ENCODE measurements at regions not wholly inside any gene's neighbourhood (a gene's known extent, or its start where the extent isn't known, plus 50 kb on each side); places are given as distances from the start of the nearest gene placed in this dataset.
"Not testable (repeated sequence)": the region's sequence is repeated elsewhere in the genome, so short reads cannot be mapped to it uniquely, and the experiment has no call there.

- CTCF ChIA-PET, result no interaction called here
- no TSS peak for BruUV-seq (replicated peaks)
- intact Hi-C loops (cut with micrococcal nuclease; ENCODE audit: unreplicated experiment), result no loop called here
Measured at GRCh38 chr1:190832511-190832910, 354.8 kb upstream of the BRINP3 start.

GRCh38 chr1:190835658-190836057 lies 358.0 kb upstream of the BRINP3 start:
- Mint-ChIP-seq H3K27ac (ENCODE audit: unreplicated experiment) (no peak overlapping the region), H3K27me3 (ENCODE audit: unreplicated experiment) (no peaks in the 10 kb centered on the region), H3K4me1 (ENCODE audit: low read depth, unreplicated experiment) (peaks cover 7% of the 10 kb centered on the region), H3K36me3 (ENCODE audit: insufficient read depth, unreplicated experiment) (no peaks in the 10 kb centered on the region), H3K4me3 (ENCODE audit: low read depth, unreplicated experiment) (no peak overlapping the region), H3K9me3 (ENCODE audit: low read depth, unreplicated experiment) (no peaks in the 10 kb centered on the region)
- CTCF ChIA-PET, result no interaction called here
- intact Hi-C loops (cut with micrococcal nuclease; ENCODE audit: unreplicated experiment), result no loop called here
- BruUV-seq (replicated peaks), result no TSS peak
- no peak for TF ChIP-seq CTCF (IDR thresholded peaks at IDR 0.05; ENCODE audit: unreplicated experiment)
- no peak for DNase-seq

More at GRCh38 chr1:190832511-190832910, 354.8 kb upstream of the BRINP3 start:
- H3K9me3 Mint-ChIP-seq (ENCODE audit: low read depth, unreplicated experiment), result no peaks in the 10 kb centered on the region
- no peaks in the 10 kb centered on the region for H3K36me3 Mint-ChIP-seq (ENCODE audit: insufficient read depth, unreplicated experiment)
- no peak for TF ChIP-seq CTCF (IDR thresholded peaks at IDR 0.05; ENCODE audit: unreplicated experiment)
- DNase-seq, result no peak
- H3K4me1 Mint-ChIP-seq (ENCODE audit: low read depth, unreplicated experiment), result no peaks in the 10 kb centered on the region
- no peak overlapping the region for H3K27ac Mint-ChIP-seq (ENCODE audit: unreplicated experiment)
- H3K4me3 Mint-ChIP-seq (ENCODE audit: low read depth, unreplicated experiment), result no peak overlapping the region
- H3K27me3 Mint-ChIP-seq (ENCODE audit: unreplicated experiment), result no peaks in the 10 kb centered on the region

GRCh38 chr1:190837200-190837599 lies 359.5 kb upstream of the BRINP3 start:
- H3K27me3 Mint-ChIP-seq (ENCODE audit: unreplicated experiment), result not testable (repeated sequence)

GRCh38 chr1:190837888-190838287 lies 360.2 kb upstream of the BRINP3 start:
- BruUV-seq (replicated peaks), result no TSS peak
- intact Hi-C loops (cut with micrococcal nuclease; ENCODE audit: unreplicated experiment), result no loop called here
- TF ChIP-seq CTCF (IDR thresholded peaks at IDR 0.05; ENCODE audit: unreplicated experiment), result no peak
- H3K4me3 Mint-ChIP-seq (ENCODE audit: low read depth, unreplicated experiment), result no peak overlapping the region
- peaks cover 7% of the 10 kb centered on the region for H3K4me1 Mint-ChIP-seq (ENCODE audit: low read depth, unreplicated experiment)
- CTCF ChIA-PET, result no interaction called here
- H3K27ac Mint-ChIP-seq (ENCODE audit: unreplicated experiment), result no peak overlapping the region
- no peaks in the 10 kb centered on the region for H3K9me3 Mint-ChIP-seq (ENCODE audit: low read depth, unreplicated experiment)
- no peaks in the 10 kb centered on the region for H3K27me3 Mint-ChIP-seq (ENCODE audit: unreplicated experiment)
- no peak for DNase-seq
- H3K36me3 Mint-ChIP-seq (ENCODE audit: insufficient read depth, unreplicated experiment), result no peaks in the 10 kb centered on the region

More at GRCh38 chr1:190837200-190837599, 359.5 kb upstream of the BRINP3 start:
- H3K27ac Mint-ChIP-seq (ENCODE audit: unreplicated experiment); H3K36me3 Mint-ChIP-seq (ENCODE audit: insufficient read depth, unreplicated experiment); DNase-seq; H3K9me3 Mint-ChIP-seq (ENCODE audit: low read depth, unreplicated experiment); CTCF ChIA-PET; H3K4me3 Mint-ChIP-seq (ENCODE audit: low read depth, unreplicated experiment); intact Hi-C loops (cut with micrococcal nuclease; ENCODE audit: unreplicated experiment); H3K4me1 Mint-ChIP-seq (ENCODE audit: low read depth, unreplicated experiment); BruUV-seq (replicated peaks): not testable (repeated sequence)

- Mint-ChIP-seq H3K4me3 (ENCODE audit: low read depth, unreplicated experiment) (no peak overlapping the region), H3K4me1 (ENCODE audit: low read depth, unreplicated experiment) (peaks cover 14% of the 10 kb centered on the region), H3K27ac (ENCODE audit: unreplicated experiment) (no peak overlapping the region), H3K9me3 (ENCODE audit: low read depth, unreplicated experiment) (no peaks in the 10 kb centered on the region), H3K27me3 (ENCODE audit: unreplicated experiment) (no peaks in the 10 kb centered on the region), H3K36me3 (ENCODE audit: insufficient read depth, unreplicated experiment) (no peaks in the 10 kb centered on the region)
- intact Hi-C loops (cut with micrococcal nuclease; ENCODE audit: unreplicated experiment), result loop anchor here (10.0 kb wide), 1 partner anchor 788 kb away; no protein-coding TSS in a partner anchor
- no peak for TF ChIP-seq CTCF (IDR thresholded peaks at IDR 0.05; ENCODE audit: unreplicated experiment)
- DNase-seq, result no peak
- CTCF ChIA-PET, result no interaction called here
- no TSS peak for BruUV-seq (replicated peaks)
Measured at GRCh38 chr1:190847166-190847565, 369.5 kb upstream of the BRINP3 start.

Measured in Calu3 (cell line).